ENCODE measurements at regions not wholly inside any gene's neighbourhood (a gene's known extent, or its start where the extent isn't known, plus 50 kb on each side); places are given as distances from the start of the nearest gene placed in this dataset.

DNA sequence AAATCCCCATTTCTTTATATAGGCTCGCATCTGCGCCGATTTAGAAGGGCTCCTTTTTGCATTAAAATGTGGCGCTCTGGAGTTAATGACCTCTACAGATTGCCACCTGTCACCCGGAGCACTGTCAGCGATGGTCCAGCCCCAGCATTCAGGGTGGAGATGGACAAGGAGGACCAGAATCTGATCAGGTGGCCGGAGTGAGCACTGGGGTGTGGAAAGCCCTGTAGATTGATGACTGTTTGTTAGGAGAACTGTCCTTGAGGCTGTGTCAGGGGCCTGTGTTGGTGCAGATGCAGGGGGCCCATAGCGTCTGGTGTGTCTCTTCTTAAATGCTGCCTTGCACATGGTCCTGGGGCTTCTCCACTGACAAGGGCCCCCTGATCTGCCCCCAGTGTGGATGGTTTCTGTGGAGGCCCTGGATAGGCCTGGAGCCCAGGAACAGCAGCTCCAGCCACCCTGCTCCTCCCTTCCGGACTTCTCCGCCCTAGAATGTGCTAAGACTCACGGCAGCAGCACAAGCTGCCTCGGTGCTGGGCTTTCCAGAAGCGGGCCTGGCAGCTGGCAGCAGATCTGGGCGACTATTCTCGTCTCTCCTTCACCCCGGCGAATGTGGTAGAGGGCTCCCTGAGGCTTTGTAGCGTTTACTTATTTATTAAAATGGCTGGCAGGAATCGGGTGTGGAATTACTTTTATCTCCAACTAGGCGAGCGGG, 1333.3 kb downstream of the BRD1 start:
- no peaks in the 10 kb centered on the region for H3K36me3 ChIP-seq (ENCODE audit: insufficient read depth, low read length)
- no peak for TF ChIP-seq POLR2AphosphoS5 (IDR thresholded peaks at IDR 0.05; ENCODE audit: borderline replicate concordance, low read depth, low read length)
- no peak for TF ChIP-seq EZH2 (IDR thresholded peaks at IDR 0.05)
- no peak for TF ChIP-seq FOXP2 (optimal IDR thresholded peaks at IDR 0.05; ENCODE audit: control extremely low read depth, extremely low read length, insufficient read depth)
- no peak overlapping the region; the same call in 1 of the 2 replicates for H3K4me3 ChIP-seq
- no peak for DNase-seq (ENCODE audit: low read depth, low spot score)
- H3K27ac ChIP-seq: peak overlapping the region; percentile 64
- no peaks in the 10 kb centered on the region for H3K9me3 ChIP-seq (ENCODE audit: low read depth, low read length)
- peak overlapping the region; percentile 35 for H3K9ac ChIP-seq (ENCODE audit: insufficient read length)

DNA sequence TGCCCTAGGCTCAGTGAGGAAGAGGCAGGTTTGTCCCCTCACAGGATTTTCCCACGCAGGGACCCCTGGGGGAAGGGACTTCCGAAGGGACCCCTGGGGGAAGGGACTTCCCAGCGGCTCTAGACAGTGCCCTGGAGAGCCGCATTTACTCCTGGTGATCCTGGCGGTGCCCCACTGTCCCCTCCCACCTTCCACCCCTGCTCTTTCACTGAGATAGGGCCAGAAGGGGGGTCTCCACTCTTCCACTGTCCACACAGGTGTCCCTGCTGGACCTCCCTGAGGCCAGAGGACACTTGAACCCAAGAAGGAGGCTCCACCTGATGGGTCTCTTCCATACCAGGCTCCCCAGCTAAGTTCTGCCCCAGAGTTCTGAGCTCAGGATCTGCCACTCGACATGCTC, 1333.9 kb downstream of the BRD1 start:
- no peak for DNase-seq (ENCODE audit: low read depth, low spot score)
- H3K9me3 ChIP-seq (ENCODE audit: low read depth, low read length): no peaks in the 10 kb centered on the region
- TF ChIP-seq POLR2AphosphoS5 (IDR thresholded peaks at IDR 0.05; ENCODE audit: borderline replicate concordance, low read depth, low read length) (no peak), EZH2 (IDR thresholded peaks at IDR 0.05) (no peak), FOXP2 (optimal IDR thresholded peaks at IDR 0.05; ENCODE audit: control extremely low read depth, extremely low read length, insufficient read depth) (no peak)
- H3K4me3 ChIP-seq: peak overlapping the region; percentile 89; the same call in 1 of the 2 replicates
- H3K36me3 ChIP-seq (ENCODE audit: insufficient read depth, low read length): no peaks in the 10 kb centered on the region
- H3K9ac ChIP-seq (ENCODE audit: insufficient read length): peak overlapping the region; percentile 35
- peak overlapping the region; percentile 39; the same call in 1 of the 2 replicates for H3K27ac ChIP-seq

DNA sequence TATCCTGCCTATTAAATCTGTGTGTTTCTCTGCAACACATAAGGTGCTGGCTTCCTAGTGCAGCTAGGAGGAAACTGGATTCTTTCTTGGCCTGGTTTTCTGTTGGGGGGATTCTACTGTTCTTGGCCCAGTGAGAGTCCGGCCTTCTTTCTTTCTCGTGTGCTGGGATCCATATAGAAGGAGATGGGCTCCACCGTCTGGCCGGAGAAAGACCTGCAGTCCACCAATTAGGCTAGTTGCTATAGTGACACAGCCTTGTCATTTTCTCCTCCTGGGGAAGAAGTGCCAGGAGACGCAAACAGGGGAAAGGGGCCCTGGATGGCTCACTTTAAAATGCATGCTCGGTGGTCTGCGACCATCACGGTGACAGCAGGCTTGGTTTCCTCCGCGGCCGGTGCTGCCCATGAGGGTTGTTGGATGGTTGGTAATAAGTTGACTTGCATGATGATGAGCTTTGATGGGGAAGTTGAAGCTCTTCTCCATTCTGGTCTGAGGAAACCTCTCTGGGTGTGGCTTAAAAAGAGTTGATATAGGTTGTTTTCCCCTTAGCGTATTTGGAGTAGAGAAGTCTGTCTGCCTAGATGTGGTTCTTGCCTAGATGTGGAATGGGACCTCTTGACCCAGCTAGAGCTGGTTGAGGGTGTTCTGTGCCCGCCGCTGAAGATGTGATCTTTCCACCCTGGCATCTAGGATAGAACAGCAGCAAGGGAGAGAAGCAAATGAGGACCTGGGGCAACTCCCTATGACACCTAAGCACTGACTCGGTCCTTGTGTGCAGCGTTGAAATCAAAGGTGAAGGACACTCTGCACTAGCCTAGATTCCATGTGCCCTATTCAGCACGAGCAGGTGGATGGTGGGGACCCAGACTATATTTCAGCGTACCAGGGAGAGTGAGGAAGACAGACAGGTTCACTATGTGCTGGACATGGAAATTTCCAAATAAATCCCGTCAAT, 1335.0 kb downstream of the BRD1 start:
- TF ChIP-seq EZH2 (IDR thresholded peaks at IDR 0.05) (no peak), FOXP2 (optimal IDR thresholded peaks at IDR 0.05; ENCODE audit: control extremely low read depth, extremely low read length, insufficient read depth) (no peak), POLR2AphosphoS5 (IDR thresholded peaks at IDR 0.05; ENCODE audit: borderline replicate concordance, low read depth, low read length) (no peak)
- peak; percentile 48 for DNase-seq (ENCODE audit: low read depth, low spot score)
- Histone ChIP-seq H3K36me3 (ENCODE audit: insufficient read depth, low read length) (no peaks in the 10 kb centered on the region), H3K27ac (peak overlapping the region; percentile 67; the same call in 1 of the 2 replicates), H3K9me3 (ENCODE audit: low read depth, low read length) (no peaks in the 10 kb centered on the region), H3K9ac (ENCODE audit: insufficient read length) (peak overlapping the region; percentile 93), H3K4me3 (peak overlapping the region; percentile 89)

DNA sequence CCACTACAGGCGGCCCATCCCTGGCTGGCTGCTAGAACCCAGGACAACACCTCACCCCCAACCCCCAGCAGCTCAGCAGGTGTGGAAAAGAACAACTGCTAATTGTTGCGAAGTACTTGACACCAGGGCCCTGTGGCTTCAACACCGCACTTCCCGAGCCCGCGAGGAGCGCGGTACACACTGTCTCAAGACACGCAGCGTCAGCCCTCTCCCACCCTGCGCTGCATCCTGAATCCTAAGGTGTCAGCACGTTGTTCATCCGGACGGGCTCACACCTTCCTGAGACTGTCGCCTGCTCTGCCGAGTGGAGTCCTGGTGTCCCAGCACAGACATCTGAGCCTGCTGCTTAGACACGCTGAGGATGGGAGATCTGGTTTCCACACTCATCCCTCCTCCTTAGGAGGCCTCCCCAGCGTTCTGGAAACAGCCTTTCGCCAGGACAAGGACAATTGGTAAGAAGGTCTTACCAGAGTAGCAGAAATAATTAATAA, 1336.2 kb downstream of the BRD1 start:
- peak overlapping the region; percentile 89 for H3K4me3 ChIP-seq
- H3K9ac ChIP-seq (ENCODE audit: insufficient read length): peak overlapping the region; percentile 93
- peak overlapping the region; percentile 67 for H3K27ac ChIP-seq
- H3K36me3 ChIP-seq (ENCODE audit: insufficient read depth, low read length): no peaks in the 10 kb centered on the region
- DNase-seq (ENCODE audit: low read depth, low spot score): no peak
- no peaks in the 10 kb centered on the region for H3K9me3 ChIP-seq (ENCODE audit: low read depth, low read length)
- TF ChIP-seq EZH2 (IDR thresholded peaks at IDR 0.05): no peak
- no peak for TF ChIP-seq POLR2AphosphoS5 (IDR thresholded peaks at IDR 0.05; ENCODE audit: borderline replicate concordance, low read depth, low read length)
- no peak for TF ChIP-seq FOXP2 (optimal IDR thresholded peaks at IDR 0.05; ENCODE audit: control extremely low read depth, extremely low read length, insufficient read depth)

DNA sequence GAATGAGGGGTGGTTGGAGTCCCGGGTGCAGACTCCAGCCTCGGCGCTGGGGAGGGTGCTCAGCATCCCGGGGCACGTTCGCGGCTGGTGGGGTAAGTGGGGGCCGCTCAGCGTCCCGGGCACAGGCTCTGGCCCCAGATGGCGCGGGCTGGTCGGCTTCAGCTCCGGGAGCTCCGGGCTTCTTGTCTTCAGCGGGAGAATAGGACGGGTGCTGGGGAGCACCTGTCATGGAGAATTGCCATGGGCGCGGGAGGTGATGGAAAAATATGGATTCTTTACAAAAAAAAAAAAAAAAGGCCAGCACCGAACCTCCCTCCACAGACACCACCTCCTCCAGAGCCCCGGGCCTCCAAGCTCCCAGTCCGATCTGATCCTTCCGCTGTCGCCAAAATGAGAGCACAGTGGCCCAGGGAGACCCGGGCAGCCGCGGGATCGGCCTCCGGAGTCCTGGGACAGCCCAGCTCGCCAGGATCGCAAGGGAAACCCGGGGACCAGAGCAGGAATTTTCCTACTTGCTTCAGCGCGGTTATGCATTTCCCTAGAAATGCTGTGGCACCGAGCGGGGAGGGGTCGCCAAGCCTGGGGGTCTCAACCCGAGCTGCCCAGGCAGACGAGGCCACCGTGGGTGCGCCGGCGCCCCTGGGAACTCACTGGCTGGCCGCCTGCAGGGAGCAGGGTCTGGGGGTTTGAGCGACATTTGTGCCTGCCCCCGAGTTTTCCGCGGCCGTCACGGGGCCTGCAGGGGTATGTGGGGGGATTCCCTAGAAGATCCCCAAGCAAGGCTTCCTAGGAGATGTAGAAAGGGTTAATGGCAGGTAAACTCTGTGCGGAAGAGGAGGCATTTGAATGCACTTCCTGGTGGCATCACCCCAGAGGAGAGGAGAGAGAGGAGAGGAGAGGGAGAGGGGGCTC, 1336.9 kb downstream of the BRD1 start:
- no peaks in the 10 kb centered on the region for H3K9me3 ChIP-seq (ENCODE audit: low read depth, low read length)
- no peaks in the 10 kb centered on the region for H3K36me3 ChIP-seq (ENCODE audit: insufficient read depth, low read length)
- no peak for TF ChIP-seq EZH2 (IDR thresholded peaks at IDR 0.05)
- TF ChIP-seq FOXP2 (optimal IDR thresholded peaks at IDR 0.05; ENCODE audit: control extremely low read depth, extremely low read length, insufficient read depth): no peak
- TF ChIP-seq POLR2AphosphoS5 (IDR thresholded peaks at IDR 0.05; ENCODE audit: borderline replicate concordance, low read depth, low read length): no peak
- peak overlapping the region; percentile 89 for H3K4me3 ChIP-seq
- peak overlapping the region; percentile 93 for H3K9ac ChIP-seq (ENCODE audit: insufficient read length)
- DNase-seq (ENCODE audit: low read depth, low spot score): no peak
- peak overlapping the region; percentile 67 for H3K27ac ChIP-seq

DNA sequence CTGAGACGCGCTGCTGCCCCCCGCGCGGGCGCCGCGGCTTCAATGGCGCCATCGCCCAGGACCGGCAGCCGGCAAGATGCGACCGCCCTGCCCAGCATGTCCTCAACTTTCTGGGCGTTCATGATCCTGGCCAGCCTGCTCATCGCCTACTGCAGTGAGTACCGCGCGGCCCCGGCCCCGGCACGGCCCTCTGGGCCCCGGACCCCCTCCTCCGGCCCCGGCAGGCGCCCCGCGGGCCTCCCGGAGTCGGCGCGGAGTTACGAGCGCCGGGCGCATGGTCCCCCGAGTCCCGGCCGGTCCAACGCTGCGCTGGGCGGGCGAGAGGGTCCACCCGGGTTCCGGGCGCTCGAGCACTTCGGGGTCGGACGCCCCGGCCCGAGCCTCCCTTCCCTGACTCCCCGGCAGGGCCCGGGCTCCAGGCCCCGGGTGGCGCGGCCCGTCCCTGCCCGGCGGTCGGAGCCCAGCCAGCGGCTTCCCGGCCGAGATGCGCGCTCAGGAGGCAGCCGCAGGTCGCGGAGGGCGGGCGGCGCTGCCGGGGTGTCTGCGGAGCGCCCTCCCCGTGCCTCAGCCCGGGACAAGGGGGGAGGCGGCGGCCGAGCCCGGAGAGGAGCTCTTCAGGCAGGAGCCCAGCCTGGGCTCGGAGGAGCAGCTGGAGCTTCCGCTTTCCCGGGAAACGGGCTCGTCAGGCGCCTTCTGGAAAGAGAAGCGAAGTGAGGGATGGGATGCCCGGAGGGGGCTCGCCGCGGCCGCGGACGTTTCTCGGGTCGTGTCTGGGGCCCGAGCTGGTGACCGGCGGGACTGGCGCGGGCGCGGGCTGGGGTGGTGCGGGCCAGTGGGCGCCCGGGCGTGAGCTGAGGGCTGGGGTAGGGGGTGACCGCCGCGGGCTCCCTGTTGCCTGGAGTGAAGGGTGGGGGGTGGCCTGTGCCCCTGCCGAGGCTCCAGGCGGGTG, 1337.8 kb downstream of the BRD1 start:
- Histone ChIP-seq H3K27ac (peak overlapping the region; percentile 54), H3K36me3 (ENCODE audit: insufficient read depth, low read length) (no peaks in the 10 kb centered on the region), H3K9ac (ENCODE audit: insufficient read length) (peak overlapping the region; percentile 93), H3K9me3 (ENCODE audit: low read depth, low read length) (no peaks in the 10 kb centered on the region), H3K4me3 (peak overlapping the region; percentile 89)
- DNase-seq (ENCODE audit: low read depth, low spot score): no peak
- TF ChIP-seq FOXP2 (optimal IDR thresholded peaks at IDR 0.05; ENCODE audit: control extremely low read depth, extremely low read length, insufficient read depth) (no peak), EZH2 (IDR thresholded peaks at IDR 0.05) (no peak), POLR2AphosphoS5 (IDR thresholded peaks at IDR 0.05; ENCODE audit: borderline replicate concordance, low read depth, low read length) (no peak)
